ENCODE measurements at regions not wholly inside any gene's neighbourhood (a gene's known extent, or its start where the extent isn't known, plus 50 kb on each side); places are given as distances from the start of the nearest gene placed in this dataset.

DNA sequence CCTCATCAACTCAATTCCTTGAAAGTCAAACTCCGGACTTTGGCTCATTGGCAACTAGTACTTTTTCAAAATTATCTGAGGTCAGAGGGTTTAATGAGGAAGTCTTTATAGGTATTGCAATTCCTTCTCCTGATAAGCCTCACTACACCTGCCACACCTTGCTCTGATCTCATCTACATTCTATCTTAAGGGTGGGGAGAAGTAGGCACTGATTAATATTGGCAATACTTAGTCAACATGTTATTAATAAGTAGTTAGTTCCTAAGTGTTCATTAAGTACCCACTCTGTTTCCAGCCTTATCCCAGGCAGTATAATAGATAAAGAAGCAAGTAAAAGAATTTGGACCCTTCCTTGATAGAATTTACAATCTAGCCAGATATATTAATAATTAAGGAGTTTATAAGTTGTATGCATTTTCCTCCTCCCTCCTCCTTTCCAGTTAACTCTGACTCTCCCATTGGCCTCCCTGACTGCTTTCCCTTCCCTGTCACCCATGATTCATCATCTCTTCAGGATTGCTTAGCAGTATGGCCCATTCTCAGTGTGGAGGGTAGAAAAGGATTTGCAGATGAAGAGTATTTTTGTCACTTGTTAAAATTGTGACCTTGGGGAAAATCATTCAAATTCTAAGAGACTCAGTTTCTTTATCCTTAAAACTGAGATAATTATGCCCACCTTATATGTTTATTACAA lies 231.0 kb upstream of the ATP2B1 start:
- Histone ChIP-seq H3K4me3 (no peak overlapping the region), H3K27me3 (no peaks in the 10 kb centered on the region), H3K4me1 (peaks cover 0 to 15% (median 2%) of the 10 kb centered on the region in 4 donors), H3K36me3 (no peaks in the 10 kb centered on the region), H3K9me3 (no peaks in the 10 kb centered on the region), H3K27ac (peak overlapping the region in 2 of 4 donors; percentile 20 to 66)
- TF ChIP-seq POLR2A (IDR thresholded peaks at IDR 0.05): no peak
- TF ChIP-seq, protein P1, sequence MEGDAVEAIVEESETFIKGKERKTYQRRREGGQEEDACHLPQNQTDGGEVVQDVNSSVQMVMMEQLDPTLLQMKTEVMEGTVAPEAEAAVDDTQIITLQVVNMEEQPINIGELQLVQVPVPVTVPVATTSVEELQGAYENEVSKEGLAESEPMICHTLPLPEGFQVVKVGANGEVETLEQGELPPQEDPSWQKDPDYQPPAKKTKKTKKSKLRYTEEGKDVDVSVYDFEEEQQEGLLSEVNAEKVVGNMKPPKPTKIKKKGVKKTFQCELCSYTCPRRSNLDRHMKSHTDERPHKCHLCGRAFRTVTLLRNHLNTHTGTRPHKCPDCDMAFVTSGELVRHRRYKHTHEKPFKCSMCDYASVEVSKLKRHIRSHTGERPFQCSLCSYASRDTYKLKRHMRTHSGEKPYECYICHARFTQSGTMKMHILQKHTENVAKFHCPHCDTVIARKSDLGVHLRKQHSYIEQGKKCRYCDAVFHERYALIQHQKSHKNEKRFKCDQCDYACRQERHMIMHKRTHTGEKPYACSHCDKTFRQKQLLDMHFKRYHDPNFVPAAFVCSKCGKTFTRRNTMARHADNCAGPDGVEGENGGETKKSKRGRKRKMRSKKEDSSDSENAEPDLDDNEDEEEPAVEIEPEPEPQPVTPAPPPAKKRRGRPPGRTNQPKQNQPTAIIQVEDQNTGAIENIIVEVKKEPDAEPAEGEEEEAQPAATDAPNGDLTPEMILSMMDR (IDR thresholded peaks at IDR 0.05): no peak
- DNase-seq: no peak

DNA sequence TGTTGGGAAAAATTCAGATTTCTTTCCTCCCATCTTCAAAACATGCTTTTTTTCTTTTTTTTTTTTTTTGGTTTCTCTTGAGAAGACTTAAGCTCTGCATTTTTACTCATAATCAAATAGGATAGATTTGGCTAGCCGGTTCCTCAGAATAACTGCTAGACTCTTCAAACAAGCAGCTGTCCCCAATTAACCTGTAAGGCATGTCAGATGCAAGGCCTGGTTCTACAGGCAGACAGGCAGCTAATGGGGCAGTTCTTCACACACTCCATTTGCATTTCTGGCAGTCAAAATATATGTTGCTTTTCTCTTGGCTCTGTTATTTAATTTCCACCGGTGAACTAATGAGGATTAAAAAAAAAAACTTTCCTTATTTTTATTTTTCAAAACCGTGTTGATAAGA lies 228.0 kb upstream of the ATP2B1 start:
- H3K36me3 ChIP-seq: no peaks in the 10 kb centered on the region
- no peak overlapping the region for H3K4me3 ChIP-seq
- no peak overlapping the region for H3K27ac ChIP-seq
- H3K4me1 ChIP-seq: peaks cover 0 to 4% (median 0%) of the 10 kb centered on the region in 4 donors
- no peak for DNase-seq
- H3K27me3 ChIP-seq: no peaks in the 10 kb centered on the region
- TF ChIP-seq, protein P1 (IDR thresholded peaks at IDR 0.05): no peak
- TF ChIP-seq POLR2A (IDR thresholded peaks at IDR 0.05): no peak
- H3K9me3 ChIP-seq: no peaks in the 10 kb centered on the region

DNA sequence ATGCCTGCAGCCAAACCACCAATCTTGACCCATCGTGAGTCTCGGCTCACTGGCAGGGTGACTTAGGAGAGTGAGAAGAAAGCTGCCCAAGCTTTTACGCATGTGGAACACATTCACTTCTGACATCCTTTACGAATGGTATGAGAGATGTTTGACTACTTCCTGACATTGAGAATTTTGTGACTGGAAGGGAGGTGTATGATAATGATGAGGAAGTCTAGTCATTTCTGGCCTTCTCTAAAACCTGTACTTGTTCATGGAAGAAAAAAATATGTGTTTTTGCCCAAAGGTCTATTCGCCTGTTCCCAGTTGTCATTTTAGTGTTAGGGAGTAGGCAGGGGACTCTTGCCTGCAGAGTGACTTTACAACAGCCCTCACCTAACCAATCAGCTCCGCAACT lies 227.2 kb upstream of the ATP2B1 start:
- TF ChIP-seq, protein P1 (IDR thresholded peaks at IDR 0.05): no peak
- TF ChIP-seq POLR2A (IDR thresholded peaks at IDR 0.05): no peak
- peaks cover 0 to 4% (median 0%) of the 10 kb centered on the region in 4 donors for H3K4me1 ChIP-seq

DNA sequence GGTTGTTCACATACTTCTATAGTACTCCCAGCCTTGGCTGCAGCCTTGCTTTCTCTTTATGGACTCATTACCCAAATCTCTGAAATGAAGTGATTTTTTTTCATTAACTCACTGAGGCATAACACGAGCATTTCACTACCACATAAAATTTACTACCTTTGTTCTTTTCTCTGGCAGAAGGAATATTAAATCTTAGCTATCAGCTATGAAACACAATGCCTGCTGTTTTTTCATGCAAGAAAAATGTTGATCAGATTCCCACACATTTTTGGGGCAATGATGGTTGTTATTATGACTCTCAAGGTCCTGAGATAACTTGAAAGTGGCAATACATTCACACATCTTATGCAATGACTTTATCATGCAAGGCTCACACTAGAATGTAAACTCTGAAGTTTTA lies 225.3 kb upstream of the ATP2B1 start:
- Histone ChIP-seq H3K4me3 (no peak overlapping the region), H3K9me3 (no peaks in the 10 kb centered on the region), H3K4me1 (no peaks in the 10 kb centered on the region), H3K27me3 (no peaks in the 10 kb centered on the region), H3K36me3 (no peaks in the 10 kb centered on the region), H3K27ac (no peak overlapping the region)
- TF ChIP-seq, protein P1 (IDR thresholded peaks at IDR 0.05): no peak
- TF ChIP-seq POLR2A (IDR thresholded peaks at IDR 0.05): no peak
- no peak for DNase-seq

More for the DNA sequence above, 227.2 kb upstream of the ATP2B1 start:
- DNase-seq: no peak
- Histone ChIP-seq H3K9me3 (no peaks in the 10 kb centered on the region), H3K4me3 (no peak overlapping the region), H3K27ac (peak overlapping the region in 1 of 4 donors; percentile 25), H3K27me3 (no peaks in the 10 kb centered on the region), H3K36me3 (no peaks in the 10 kb centered on the region)

DNA sequence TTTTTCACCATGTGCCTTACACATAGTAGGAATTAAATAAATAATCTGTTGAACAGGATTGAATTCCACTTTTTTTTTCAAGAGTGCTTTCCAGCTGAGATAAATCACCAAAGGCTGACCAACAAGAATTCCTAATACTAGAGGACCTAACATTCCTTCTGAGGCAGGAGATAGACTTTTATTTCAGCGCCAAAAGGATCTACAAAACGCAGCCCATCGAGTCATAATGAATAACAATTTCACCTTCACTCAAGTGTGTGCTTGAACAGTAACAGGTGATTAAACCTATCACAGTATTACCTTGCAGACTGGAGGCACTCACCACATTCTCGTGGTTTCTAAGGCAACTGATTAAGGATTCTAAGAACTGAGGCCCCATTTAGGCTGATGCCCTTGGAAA lies 224.3 kb upstream of the ATP2B1 start:
- Histone ChIP-seq H3K27ac (no peak overlapping the region), H3K4me1 (no peaks in the 10 kb centered on the region), H3K4me3 (no peak overlapping the region), H3K9me3 (no peaks in the 10 kb centered on the region), H3K27me3 (no peaks in the 10 kb centered on the region), H3K36me3 (no peaks in the 10 kb centered on the region)
- no peak for DNase-seq
- TF ChIP-seq, protein P1 (IDR thresholded peaks at IDR 0.05): no peak
- no peak for TF ChIP-seq POLR2A (IDR thresholded peaks at IDR 0.05)
